GM12878 (cell line): ENCODE measurements at regions not wholly inside any gene's neighbourhood (a gene's known extent, or its start where the extent isn't known, plus 50 kb on each side); places are given as distances from the start of the nearest gene placed in this dataset.

ENCODE experiments used
- ATAC-seq: fragments of 200-7000 bp; cut with Tn5 transposase; 3 replicates; pipeline ENCODE4 v1.9.1; 2020; ENCODE audit warnings: mild to moderate bottlenecking, moderate library complexity
- BruUV-seq: library from RNA; stranded (reverse); fragments of 400-500 nt; replicated peaks from 2 replicates; lab custom pipeline; 2021; lab: Mats Ljungman, UMichigan
- CTCF ChIA-PET: fragments of 300-600 bp; sonication (Branson Sonifier 250); formaldehyde crosslinking; extraction: SDS; loops from one replicate; lab custom pipeline; 2021; ENCODE audit warnings: inconsistent platforms; lab: Yijun Ruan, JAX
- POLR2A ChIA-PET: fragments of 350-600 bp; formaldehyde crosslinking; extraction: SDS; loops from one replicate; lab custom pipeline; 2021; ENCODE audit warnings: inconsistent platforms; lab: Charles Lee
- RAD21 ChIA-PET: fragments of 300-600 bp; sonication (Branson Sonifier 250); formaldehyde crosslinking; loops from one replicate; lab custom pipeline; 2023; ENCODE audit warnings: antibody characterized with exemption; ENCODE audit not compliant: unreplicated experiment; lab: Charles Lee
- SMC1A ChIA-PET: fragments of 300-600 bp; sonication (Branson Sonifier 250); formaldehyde crosslinking; loops from one replicate; lab custom pipeline; 2023; ENCODE audit not compliant: unreplicated experiment, uncharacterized antibody; lab: Charles Lee
- DNase-seq: peaks from one replicate; pipeline ENCODE4 v3.0.0-alpha.2; 2011; ENCODE audit warnings: low read depth, low spot score
- FAIRE-seq: peaks from 3 replicates; lab custom pipeline; 2011; peaks lifted over from hg19 to GRCh38; lab: Jason Lieb, UNC
- H2AFZ ChIP-seq: 2 replicates; pipeline ENCODE4 v1.6.0; 2011; ENCODE audit warnings: low read depth, low read length, control low read depth; ENCODE audit not compliant: control insufficient read depth
- H3K27ac ChIP-seq: 2 replicates; pipeline ENCODE4 v1.5.1; 2011; ENCODE audit warnings: control low read depth; ENCODE audit not compliant: control insufficient read depth, insufficient read depth
- H3K27me3 ChIP-seq, 2 experiments: replicated peaks in 1 of 2; 2 replicates each; pipeline versions ENCODE4 v1.6.0 to v1.6.1; 2011; ENCODE audit warnings: low read length in 1 of 2; ENCODE audit not compliant: control insufficient read depth in 2 of 2, insufficient read depth in 2 of 2
- H3K36me3 ChIP-seq, 2 experiments: 2 replicates each; pipeline ENCODE4 v1.5.1; 2011; ENCODE audit warnings: low read length in 1 of 2; ENCODE audit not compliant: control insufficient read depth in 2 of 2, insufficient read depth in 2 of 2
- H3K4me1 ChIP-seq: 2 replicates; pipeline ENCODE4 v1.6.1; 2011; ENCODE audit warnings: mild to moderate bottlenecking, low read length, moderate library complexity, mixed read lengths; ENCODE audit not compliant: control insufficient read depth, insufficient read depth
- H3K4me2 ChIP-seq: 2 replicates; pipeline ENCODE4 v1.6.0; 2011; ENCODE audit warnings: control low read depth; ENCODE audit not compliant: control insufficient read depth, insufficient read depth
- H3K4me3 ChIP-seq: fragments of 200-600 bp; sonication (generic); 2 replicates; pipeline ENCODE4 v1.5.1; 2016
- H3K79me2 ChIP-seq: 2 replicates; pipeline ENCODE4 v1.6.0; 2011; ENCODE audit warnings: low read length; ENCODE audit not compliant: control insufficient read depth, insufficient read depth
- H3K9ac ChIP-seq: 2 replicates; pipeline ENCODE4 v1.8.0; 2011; ENCODE audit warnings: low read length, control low read depth, mixed read lengths; ENCODE audit not compliant: control insufficient read depth, insufficient read depth
- H3K9me3 ChIP-seq: replicated peaks from 3 replicates; pipeline ENCODE4 v1.5.1; 2011; ENCODE audit warnings: mild to moderate bottlenecking, low read length; ENCODE audit not compliant: control insufficient read depth, insufficient read depth
- H4K20me1 ChIP-seq: 2 replicates; pipeline ENCODE4 v1.6.0; 2011; ENCODE audit not compliant: control insufficient read depth, insufficient read depth
- BACH1 ChIP-seq: fragments of 450-650 bp; IDR thresholded peaks from 2 replicates; pipeline ENCODE4 v1.6.1; 2017; ENCODE audit warnings: mild to moderate bottlenecking, borderline replicate concordance
- CHD2 ChIP-seq: IDR thresholded peaks from 2 replicates; pipeline ENCODE4 v1.6.1; 2011; ENCODE audit warnings: low read depth, low read length, improper control_type of control experiment, borderline replicate concordance
- CREB1 ChIP-seq: IDR thresholded peaks from 2 replicates; pipeline ENCODE4 v1.6.1; 2012; ENCODE audit warnings: low read depth, mild to moderate bottlenecking, inconsistent platforms
- HDGF ChIP-seq: fragments of 450-650 bp; IDR thresholded peaks from 2 replicates; pipeline ENCODE4 v1.6.1; 2016; ENCODE audit warnings: antibody characterized with exemption
- LARP7 ChIP-seq: fragments of 450-650 bp; IDR thresholded peaks from 2 replicates; pipeline ENCODE4 v1.6.1; 2017; ENCODE audit warnings: mild to moderate bottlenecking
- NR2C1 ChIP-seq: fragments of 450-650 bp; IDR thresholded peaks from 2 replicates; pipeline ENCODE4 v1.6.1; 2017; ENCODE audit warnings: antibody characterized with exemption, mild to moderate bottlenecking, moderate library complexity
- POLR2AphosphoS5 ChIP-seq: IDR thresholded peaks from 2 replicates; pipeline ENCODE4 v1.6.1; 2011; ENCODE audit warnings: mild to moderate bottlenecking, low read length, inconsistent platforms
- RUNX3 ChIP-seq: IDR thresholded peaks from 2 replicates; pipeline ENCODE4 v1.6.1; 2012; ENCODE audit warnings: low read length, inconsistent platforms
- SMC3 ChIP-seq: IDR thresholded peaks from 2 replicates; pipeline ENCODE4 v1.6.1; 2011; ENCODE audit warnings: low read length, improper control_type of control experiment, borderline replicate concordance
- SP1 ChIP-seq: IDR thresholded peaks from one replicate; pipeline ENCODE4 v1.6.1; 2011; ENCODE audit warnings: low read depth, low read length
- WGBS: methylation state at CpG from one replicate; pipeline ENCODE4 v1.1.6; 2016; ENCODE audit warnings: low lambda C conversion rate; ENCODE audit not compliant: insufficient replicate concordance, insufficient coverage; ENCODE audit errors: missing lambda C conversion rate; 5-methylcytosine and 5-hydroxymethylcytosine counted together
- in situ Hi-C: fragments of 300-500 bp; cut with MboI; formaldehyde crosslinking; loops from 9 replicates; pipeline ENCODE4 v1.14.3; 2018; ENCODE audit warnings: mixed read lengths
- intact Hi-C: fragments of 100-400 bp; cut with micrococcal nuclease; formaldehyde crosslinking; loops from one replicate; pipeline ENCODE4 v1.14.2; 2022; ENCODE audit not compliant: unreplicated experiment
- TF ChIP-seq, protein P1 (sequence below): IDR thresholded peaks from 2 replicates; pipeline ENCODE4 v1.6.1; 2012; ENCODE audit warnings: mild to moderate bottlenecking, low read depth, low read length
- TF ChIP-seq, protein P2 (sequence below): IDR thresholded peaks from 2 replicates; pipeline ENCODE4 v1.6.1; 2011; ENCODE audit warnings: borderline replicate concordance, low read depth, mild to moderate bottlenecking, moderate library complexity, mixed read lengths, low read length; ENCODE audit not compliant: insufficient read depth; ENCODE audit errors: extremely low read length
- TF ChIP-seq, protein P3 (sequence below): fragments of 450-650 bp; IDR thresholded peaks from 2 replicates; pipeline ENCODE4 v1.6.1; 2017; ENCODE audit warnings: mild to moderate bottlenecking
- TF ChIP-seq, protein P4 (sequence below): fragments of 450-650 bp; IDR thresholded peaks from 2 replicates; pipeline ENCODE4 v1.6.1; 2016; ENCODE audit warnings: mild to moderate bottlenecking, moderate library complexity, borderline replicate concordance

DNA sequence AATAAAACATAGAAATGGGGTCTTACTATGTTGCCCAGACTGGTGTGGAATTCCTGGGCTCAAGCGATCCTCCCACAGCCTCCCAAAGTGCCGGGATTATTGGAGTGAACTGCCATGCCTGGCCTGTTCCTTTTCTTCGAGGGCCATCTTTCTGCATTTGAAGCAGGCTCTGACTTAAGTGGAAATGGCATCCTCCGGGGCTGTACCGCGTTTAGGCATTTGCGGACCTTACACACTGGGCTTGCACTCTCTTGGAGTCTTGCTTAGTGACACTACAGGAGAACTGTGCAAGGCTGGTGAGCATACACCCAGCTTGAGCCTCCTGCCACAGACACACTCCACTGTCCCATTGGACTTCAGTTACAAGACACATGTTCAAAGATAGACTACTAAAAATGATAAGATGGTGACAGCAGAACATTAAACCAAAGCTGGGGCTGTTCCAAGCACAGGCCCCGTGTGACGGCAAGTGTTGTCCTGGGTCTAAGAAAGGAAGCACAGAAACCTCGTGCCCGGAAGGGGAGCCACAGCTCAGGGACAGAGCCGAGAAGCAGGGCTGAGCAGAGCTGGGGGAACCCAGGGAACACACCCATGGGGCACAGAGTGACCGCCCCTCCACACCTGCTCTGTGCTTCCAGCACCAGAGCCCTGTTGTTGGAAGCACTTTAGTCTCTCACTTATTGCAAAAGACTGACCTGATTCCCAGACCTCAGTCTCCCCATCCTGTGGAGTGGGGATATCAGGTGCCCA lies 59.0 kb upstream of the SHANK2 start:
- no peaks in the 10 kb centered on the region; the same call in 2 of the 3 replicates for H3K9me3 ChIP-seq
- no peaks in the 10 kb centered on the region for H4K20me1 ChIP-seq
- ATAC-seq (no peak), FAIRE-seq (no peak), DNase-seq (no peak)
- SMC1A ChIA-PET, result no interaction called here
- peaks cover 0 to 2% of the 10 kb centered on the region in 2 experiments; a peak in 3 of 4 replicates for H3K27me3 ChIP-seq
- no peaks in the 10 kb centered on the region for H3K4me1 ChIP-seq
- no peak overlapping the region for H3K27ac ChIP-seq
- H3K4me2 ChIP-seq, result no peak overlapping the region
- no peaks in the 10 kb centered on the region for H3K36me3 ChIP-seq
- POLR2A ChIA-PET, result no interaction called here
- TF ChIP-seq RUNX3, result no peak
- no peak for TF ChIP-seq LARP7
- TF ChIP-seq SMC3, result no peak
- TF ChIP-seq NR2C1, result no peak
- no peak for TF ChIP-seq HDGF
- no peak for TF ChIP-seq SP1
- TF ChIP-seq, protein P1, sequence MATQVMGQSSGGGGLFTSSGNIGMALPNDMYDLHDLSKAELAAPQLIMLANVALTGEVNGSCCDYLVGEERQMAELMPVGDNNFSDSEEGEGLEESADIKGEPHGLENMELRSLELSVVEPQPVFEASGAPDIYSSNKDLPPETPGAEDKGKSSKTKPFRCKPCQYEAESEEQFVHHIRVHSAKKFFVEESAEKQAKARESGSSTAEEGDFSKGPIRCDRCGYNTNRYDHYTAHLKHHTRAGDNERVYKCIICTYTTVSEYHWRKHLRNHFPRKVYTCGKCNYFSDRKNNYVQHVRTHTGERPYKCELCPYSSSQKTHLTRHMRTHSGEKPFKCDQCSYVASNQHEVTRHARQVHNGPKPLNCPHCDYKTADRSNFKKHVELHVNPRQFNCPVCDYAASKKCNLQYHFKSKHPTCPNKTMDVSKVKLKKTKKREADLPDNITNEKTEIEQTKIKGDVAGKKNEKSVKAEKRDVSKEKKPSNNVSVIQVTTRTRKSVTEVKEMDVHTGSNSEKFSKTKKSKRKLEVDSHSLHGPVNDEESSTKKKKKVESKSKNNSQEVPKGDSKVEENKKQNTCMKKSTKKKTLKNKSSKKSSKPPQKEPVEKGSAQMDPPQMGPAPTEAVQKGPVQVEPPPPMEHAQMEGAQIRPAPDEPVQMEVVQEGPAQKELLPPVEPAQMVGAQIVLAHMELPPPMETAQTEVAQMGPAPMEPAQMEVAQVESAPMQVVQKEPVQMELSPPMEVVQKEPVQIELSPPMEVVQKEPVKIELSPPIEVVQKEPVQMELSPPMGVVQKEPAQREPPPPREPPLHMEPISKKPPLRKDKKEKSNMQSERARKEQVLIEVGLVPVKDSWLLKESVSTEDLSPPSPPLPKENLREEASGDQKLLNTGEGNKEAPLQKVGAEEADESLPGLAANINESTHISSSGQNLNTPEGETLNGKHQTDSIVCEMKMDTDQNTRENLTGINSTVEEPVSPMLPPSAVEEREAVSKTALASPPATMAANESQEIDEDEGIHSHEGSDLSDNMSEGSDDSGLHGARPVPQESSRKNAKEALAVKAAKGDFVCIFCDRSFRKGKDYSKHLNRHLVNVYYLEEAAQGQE, result no peak
- TF ChIP-seq POLR2AphosphoS5, result no peak
- TF ChIP-seq, protein P2, sequence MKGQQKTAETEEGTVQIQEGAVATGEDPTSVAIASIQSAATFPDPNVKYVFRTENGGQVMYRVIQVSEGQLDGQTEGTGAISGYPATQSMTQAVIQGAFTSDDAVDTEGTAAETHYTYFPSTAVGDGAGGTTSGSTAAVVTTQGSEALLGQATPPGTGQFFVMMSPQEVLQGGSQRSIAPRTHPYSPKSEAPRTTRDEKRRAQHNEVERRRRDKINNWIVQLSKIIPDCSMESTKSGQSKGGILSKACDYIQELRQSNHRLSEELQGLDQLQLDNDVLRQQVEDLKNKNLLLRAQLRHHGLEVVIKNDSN, result no peak
- TF ChIP-seq, protein P3, sequence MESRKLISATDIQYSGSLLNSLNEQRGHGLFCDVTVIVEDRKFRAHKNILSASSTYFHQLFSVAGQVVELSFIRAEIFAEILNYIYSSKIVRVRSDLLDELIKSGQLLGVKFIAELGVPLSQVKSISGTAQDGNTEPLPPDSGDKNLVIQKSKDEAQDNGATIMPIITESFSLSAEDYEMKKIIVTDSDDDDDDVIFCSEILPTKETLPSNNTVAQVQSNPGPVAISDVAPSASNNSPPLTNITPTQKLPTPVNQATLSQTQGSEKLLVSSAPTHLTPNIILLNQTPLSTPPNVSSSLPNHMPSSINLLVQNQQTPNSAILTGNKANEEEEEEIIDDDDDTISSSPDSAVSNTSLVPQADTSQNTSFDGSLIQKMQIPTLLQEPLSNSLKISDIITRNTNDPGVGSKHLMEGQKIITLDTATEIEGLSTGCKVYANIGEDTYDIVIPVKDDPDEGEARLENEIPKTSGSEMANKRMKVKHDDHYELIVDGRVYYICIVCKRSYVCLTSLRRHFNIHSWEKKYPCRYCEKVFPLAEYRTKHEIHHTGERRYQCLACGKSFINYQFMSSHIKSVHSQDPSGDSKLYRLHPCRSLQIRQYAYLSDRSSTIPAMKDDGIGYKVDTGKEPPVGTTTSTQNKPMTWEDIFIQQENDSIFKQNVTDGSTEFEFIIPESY, result no peak
- TF ChIP-seq, protein P4, sequence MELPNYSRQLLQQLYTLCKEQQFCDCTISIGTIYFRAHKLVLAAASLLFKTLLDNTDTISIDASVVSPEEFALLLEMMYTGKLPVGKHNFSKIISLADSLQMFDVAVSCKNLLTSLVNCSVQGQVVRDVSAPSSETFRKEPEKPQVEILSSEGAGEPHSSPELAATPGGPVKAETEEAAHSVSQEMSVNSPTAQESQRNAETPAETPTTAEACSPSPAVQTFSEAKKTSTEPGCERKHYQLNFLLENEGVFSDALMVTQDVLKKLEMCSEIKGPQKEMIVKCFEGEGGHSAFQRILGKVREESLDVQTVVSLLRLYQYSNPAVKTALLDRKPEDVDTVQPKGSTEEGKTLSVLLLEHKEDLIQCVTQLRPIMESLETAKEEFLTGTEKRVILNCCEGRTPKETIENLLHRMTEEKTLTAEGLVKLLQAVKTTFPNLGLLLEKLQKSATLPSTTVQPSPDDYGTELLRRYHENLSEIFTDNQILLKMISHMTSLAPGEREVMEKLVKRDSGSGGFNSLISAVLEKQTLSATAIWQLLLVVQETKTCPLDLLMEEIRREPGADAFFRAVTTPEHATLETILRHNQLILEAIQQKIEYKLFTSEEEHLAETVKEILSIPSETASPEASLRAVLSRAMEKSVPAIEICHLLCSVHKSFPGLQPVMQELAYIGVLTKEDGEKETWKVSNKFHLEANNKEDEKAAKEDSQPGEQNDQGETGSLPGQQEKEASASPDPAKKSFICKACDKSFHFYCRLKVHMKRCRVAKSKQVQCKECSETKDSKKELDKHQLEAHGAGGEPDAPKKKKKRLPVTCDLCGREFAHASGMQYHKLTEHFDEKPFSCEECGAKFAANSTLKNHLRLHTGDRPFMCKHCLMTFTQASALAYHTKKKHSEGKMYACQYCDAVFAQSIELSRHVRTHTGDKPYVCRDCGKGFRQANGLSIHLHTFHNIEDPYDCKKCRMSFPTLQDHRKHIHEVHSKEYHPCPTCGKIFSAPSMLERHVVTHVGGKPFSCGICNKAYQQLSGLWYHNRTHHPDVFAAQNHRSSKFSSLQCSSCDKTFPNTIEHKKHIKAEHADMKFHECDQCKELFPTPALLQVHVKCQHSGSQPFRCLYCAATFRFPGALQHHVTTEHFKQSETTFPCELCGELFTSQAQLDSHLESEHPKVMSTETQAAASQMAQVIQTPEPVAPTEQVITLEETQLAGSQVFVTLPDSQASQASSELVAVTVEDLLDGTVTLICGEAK, result no peak
- TF ChIP-seq BACH1, result no peak
- no peak for TF ChIP-seq CREB1
- no peak for TF ChIP-seq CHD2
- no peak overlapping the region for H3K9ac ChIP-seq
- WGBS, result 37% methylated on average over 13 of the region's 13 CpGs
- no peaks in the 10 kb centered on the region for H3K79me2 ChIP-seq
- no TSS peak for BruUV-seq
- H3K4me3 ChIP-seq, result no peak overlapping the region
- intact Hi-C loops, result no loop called here
- in situ Hi-C loops, result no loop called here
- no peak overlapping the region for H2AFZ ChIP-seq
- CTCF ChIA-PET, result no interaction called here
- RAD21 ChIA-PET, result no interaction called here
